A673 (cell line): ENCODE measurements at regions not wholly inside any gene's neighbourhood (a gene's known extent, or its start where the extent isn't known, plus 50 kb on each side); places are given as distances from the start of the nearest gene placed in this dataset.

Experiments
- BruUV-seq: library from RNA; stranded (reverse); fragments of 400-500 nt; replicated peaks from 2 replicates; lab custom pipeline; 2021; lab: Mats Ljungman, UMichigan
- CTCF ChIA-PET: fragments of 300-600 bp; sonication (Branson Sonifier 250); formaldehyde crosslinking; loops from one replicate; lab custom pipeline; 2022; ENCODE audit warnings: antibody characterized with exemption; lab: Charles Lee
- POLR2A ChIA-PET: fragments of 300-600 bp; sonication (Branson Sonifier 250); formaldehyde crosslinking; loops from one replicate; lab custom pipeline; 2022; ENCODE audit warnings: antibody characterized with exemption; ENCODE audit not compliant: low non-redundant PET; lab: Charles Lee
- DNase-seq: peaks from one replicate; pipeline ENCODE4 v3.0.0-alpha.2; 2015; ENCODE audit warnings: low spot score
- H3K27ac ChIP-seq: fragments of 200-600 bp; sonication (generic); 2 replicates; pipeline ENCODE4 v1.5.1; 2016; ENCODE audit warnings: mixed run types, low read depth, mild to moderate bottlenecking, mixed read lengths, antibody characterized with exemption, low read length; ENCODE audit not compliant: poor library complexity, severe bottlenecking
- H3K27me3 ChIP-seq: fragments of 200-600 bp; sonication (generic); replicated peaks from 2 replicates; pipeline ENCODE4 v1.6.1; 2017; ENCODE audit warnings: mixed run types, low read depth, mild to moderate bottlenecking, mixed read lengths, antibody characterized with exemption, low read length; ENCODE audit not compliant: insufficient read depth, poor library complexity
- H3K36me3 ChIP-seq: fragments of 200-600 bp; sonication (generic); 2 replicates; pipeline ENCODE4 v1.6.1; 2016; ENCODE audit warnings: mixed run types, mild to moderate bottlenecking, mixed read lengths, antibody characterized with exemption, low read length; ENCODE audit not compliant: insufficient read depth, poor library complexity, severe bottlenecking
- H3K4me1 ChIP-seq: fragments of 200-600 bp; sonication (generic); 2 replicates; pipeline ENCODE4 v1.6.1; 2017; ENCODE audit warnings: mixed run types, mild to moderate bottlenecking, mixed read lengths, antibody characterized with exemption, low read length; ENCODE audit not compliant: insufficient read depth, poor library complexity, severe bottlenecking
- H3K4me3 ChIP-seq: fragments of 200-600 bp; sonication (generic); 2 replicates; pipeline ENCODE4 v1.5.1; 2016; ENCODE audit warnings: low read depth, mixed run types, mild to moderate bottlenecking, mixed read lengths, low read length; ENCODE audit not compliant: poor library complexity, severe bottlenecking
- H3K9me3 ChIP-seq: fragments of 200-600 bp; sonication (generic); 2 replicates; pipeline ENCODE4 v1.6.1; 2016; ENCODE audit warnings: mixed run types, low read depth, mild to moderate bottlenecking, mixed read lengths, antibody characterized with exemption, low read length; ENCODE audit not compliant: poor library complexity, severe bottlenecking
- EZH2 ChIP-seq: fragments of 200-600 bp; sonication (generic); IDR thresholded peaks from 2 replicates; pipeline ENCODE4 v1.6.1; 2017; ENCODE audit warnings: borderline replicate concordance, low read depth, mild to moderate bottlenecking, mixed read lengths, antibody characterized with exemption, low read length; ENCODE audit not compliant: poor library complexity, severe bottlenecking
- intact Hi-C: fragments of 100-400 bp; cut with micrococcal nuclease; formaldehyde crosslinking; loops from one replicate; pipeline ENCODE4 v1.10.0; 2022; ENCODE audit not compliant: unreplicated experiment
- TF ChIP-seq, protein P1 (sequence below): fragments of 300-800, 200-600 bp; sonication (generic); conservative IDR thresholded peaks from 2 replicates; pipeline ENCODE4 v1.5.1; 2017; ENCODE audit warnings: low read depth, mild to moderate bottlenecking, antibody characterized with exemption, low read length, moderate library complexity, mixed read lengths

DNA sequence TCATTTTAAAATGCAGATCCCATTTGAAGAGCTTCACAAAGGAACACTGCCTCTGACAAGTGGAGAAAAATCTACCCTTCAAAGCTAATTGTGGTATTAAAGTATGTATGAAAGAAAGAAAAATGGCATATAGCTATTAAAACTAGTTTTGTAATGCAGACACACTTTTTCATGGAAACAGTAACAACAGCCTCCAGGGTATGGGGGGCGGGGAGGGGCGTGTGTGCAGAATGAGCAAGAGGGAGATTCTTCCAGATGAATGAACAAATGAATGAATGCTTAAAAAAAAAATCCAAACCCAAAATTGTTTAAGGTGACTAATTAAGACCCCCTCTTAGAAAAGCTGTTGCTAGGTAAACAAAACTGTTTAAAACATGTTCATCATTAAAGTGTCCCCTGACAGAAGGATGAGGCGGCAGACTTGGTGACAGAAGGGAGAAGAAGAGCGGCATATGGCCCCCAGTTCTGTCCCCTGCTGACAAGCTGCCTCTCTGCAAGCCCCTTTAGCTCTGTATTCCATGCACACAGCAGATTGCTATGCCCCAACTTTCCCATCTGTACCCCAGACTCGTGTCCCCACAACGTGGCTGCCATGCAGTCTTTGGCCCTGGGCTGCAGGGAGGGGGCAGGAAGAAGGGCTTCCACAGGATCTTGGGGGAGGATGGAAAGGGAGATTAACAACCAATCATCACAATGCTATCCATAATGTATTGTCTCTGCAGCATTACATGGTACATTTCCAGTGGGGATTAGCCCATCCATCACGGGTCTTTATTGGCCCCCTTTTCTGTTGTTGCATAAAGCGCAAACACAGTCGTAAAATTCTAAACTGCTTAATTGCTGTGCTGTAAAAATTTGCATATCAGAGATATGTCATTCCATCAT lies 108.4 kb upstream of the OLIG3 start:
- no peaks in the 10 kb centered on the region for H3K4me1 ChIP-seq
- intact Hi-C loops = no loop called here
- peaks cover 9% of the 10 kb centered on the region for H3K27me3 ChIP-seq
- no peak for DNase-seq
- no TSS peak for BruUV-seq
- no peaks in the 10 kb centered on the region for H3K36me3 ChIP-seq
- H3K4me3 ChIP-seq = no peak overlapping the region
- TF ChIP-seq, protein P1, sequence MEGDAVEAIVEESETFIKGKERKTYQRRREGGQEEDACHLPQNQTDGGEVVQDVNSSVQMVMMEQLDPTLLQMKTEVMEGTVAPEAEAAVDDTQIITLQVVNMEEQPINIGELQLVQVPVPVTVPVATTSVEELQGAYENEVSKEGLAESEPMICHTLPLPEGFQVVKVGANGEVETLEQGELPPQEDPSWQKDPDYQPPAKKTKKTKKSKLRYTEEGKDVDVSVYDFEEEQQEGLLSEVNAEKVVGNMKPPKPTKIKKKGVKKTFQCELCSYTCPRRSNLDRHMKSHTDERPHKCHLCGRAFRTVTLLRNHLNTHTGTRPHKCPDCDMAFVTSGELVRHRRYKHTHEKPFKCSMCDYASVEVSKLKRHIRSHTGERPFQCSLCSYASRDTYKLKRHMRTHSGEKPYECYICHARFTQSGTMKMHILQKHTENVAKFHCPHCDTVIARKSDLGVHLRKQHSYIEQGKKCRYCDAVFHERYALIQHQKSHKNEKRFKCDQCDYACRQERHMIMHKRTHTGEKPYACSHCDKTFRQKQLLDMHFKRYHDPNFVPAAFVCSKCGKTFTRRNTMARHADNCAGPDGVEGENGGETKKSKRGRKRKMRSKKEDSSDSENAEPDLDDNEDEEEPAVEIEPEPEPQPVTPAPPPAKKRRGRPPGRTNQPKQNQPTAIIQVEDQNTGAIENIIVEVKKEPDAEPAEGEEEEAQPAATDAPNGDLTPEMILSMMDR = no peak
- ChIA-PET POLR2A (no interaction called here), CTCF (no interaction called here)
- H3K27ac ChIP-seq = no peak overlapping the region
- no peaks in the 10 kb centered on the region for H3K9me3 ChIP-seq

DNA sequence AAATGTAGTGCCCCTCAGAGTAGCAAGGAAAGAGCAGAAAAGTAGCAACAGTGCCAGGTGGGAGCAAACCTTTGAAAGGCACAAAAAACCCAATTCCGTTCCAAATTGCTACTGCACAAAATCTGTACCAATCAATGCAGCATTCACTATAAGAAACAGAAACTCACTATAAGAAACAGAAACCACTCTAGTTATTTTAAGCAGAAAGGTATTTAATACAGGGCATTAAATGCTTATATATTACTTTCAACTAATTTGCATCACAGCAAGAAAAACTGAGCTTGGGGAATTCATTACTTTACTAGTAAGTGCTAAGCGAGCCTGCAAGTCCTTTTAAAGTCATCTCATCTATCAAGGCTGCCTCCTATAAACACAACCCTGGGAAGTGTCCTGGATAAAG lies 116.5 kb upstream of the OLIG3 start:
- H3K4me1 ChIP-seq = no peaks in the 10 kb centered on the region
- no peak overlapping the region for H3K27ac ChIP-seq
- intact Hi-C loops = no loop called here
- H3K27me3 ChIP-seq = peaks cover 11% of the 10 kb centered on the region
- BruUV-seq = no TSS peak
- TF ChIP-seq, protein P1 = no peak
- no peak for TF ChIP-seq EZH2
- no peaks in the 10 kb centered on the region for H3K9me3 ChIP-seq
- ChIA-PET CTCF (no interaction called here), POLR2A (no interaction called here)
- no peak overlapping the region for H3K4me3 ChIP-seq
- DNase-seq = no peak
- no peaks in the 10 kb centered on the region for H3K36me3 ChIP-seq

DNA sequence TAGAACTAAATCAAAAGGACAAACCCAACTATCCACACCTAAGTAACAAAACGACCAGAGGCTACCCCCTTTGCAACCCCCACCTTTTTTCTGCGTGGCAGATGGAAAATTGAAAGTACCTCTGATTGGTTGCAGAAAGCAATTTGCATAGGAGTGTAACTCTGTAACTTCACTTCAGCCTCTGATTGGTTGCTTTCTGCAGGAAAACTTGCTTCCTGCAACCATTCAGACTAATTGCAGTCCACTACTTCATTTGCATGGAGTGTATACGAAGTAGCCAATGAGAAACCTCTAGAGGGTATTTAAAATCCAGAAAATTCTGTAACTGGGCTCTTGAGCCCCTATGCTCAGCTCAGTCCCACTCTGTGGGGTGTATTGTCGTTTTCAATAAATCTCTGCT lies 129.1 kb upstream of the OLIG3 start:
- Histone ChIP-seq H3K9me3 (no peaks in the 10 kb centered on the region), H3K36me3 (no peaks in the 10 kb centered on the region), H3K27me3 (peaks cover 9% of the 10 kb centered on the region), H3K27ac (no peak overlapping the region), H3K4me1 (no peaks in the 10 kb centered on the region), H3K4me3 (no peak overlapping the region)
- no TSS peak for BruUV-seq
- DNase-seq = no peak
- TF ChIP-seq, protein P1 = no peak
- TF ChIP-seq EZH2 = no peak
- ChIA-PET CTCF (no interaction called here), POLR2A (no interaction called here)
- intact Hi-C loops = no loop called here
